GM12892 (cell line): ENCODE measurements at regions not wholly inside any gene's neighbourhood (a gene's known extent, or its start where the extent isn't known, plus 50 kb on each side); places are given as distances from the start of the nearest gene placed in this dataset.
"Not testable (repeated sequence)": the region's sequence is repeated elsewhere in the genome, so short reads cannot be mapped to it uniquely, and the experiment has no call there.

ENCODE experiments used
- DNase-seq: peaks from one replicate; pipeline ENCODE4 v3.0.0; 2011; ENCODE audit not compliant: insufficient read length
- FAIRE-seq: peaks from 2 replicates; lab custom pipeline; 2011; peaks lifted over from hg19 to GRCh38; lab: Jason Lieb, UNC
- POLR2A ChIP-seq: IDR thresholded peaks from 2 replicates; pipeline ENCODE4 v1.6.1; 2011; ENCODE audit warnings: low read depth, low read length, control low read depth
- POLR2AphosphoS5 ChIP-seq: IDR thresholded peaks from 2 replicates; pipeline ENCODE4 v1.6.1; 2011; ENCODE audit warnings: low read depth, low read length, control low read depth
- TAF1 ChIP-seq: IDR thresholded peaks from 2 replicates; pipeline ENCODE4 v1.6.1; 2011; ENCODE audit warnings: low read depth, mild to moderate bottlenecking, control low read depth, low read length, borderline replicate concordance

DNA sequence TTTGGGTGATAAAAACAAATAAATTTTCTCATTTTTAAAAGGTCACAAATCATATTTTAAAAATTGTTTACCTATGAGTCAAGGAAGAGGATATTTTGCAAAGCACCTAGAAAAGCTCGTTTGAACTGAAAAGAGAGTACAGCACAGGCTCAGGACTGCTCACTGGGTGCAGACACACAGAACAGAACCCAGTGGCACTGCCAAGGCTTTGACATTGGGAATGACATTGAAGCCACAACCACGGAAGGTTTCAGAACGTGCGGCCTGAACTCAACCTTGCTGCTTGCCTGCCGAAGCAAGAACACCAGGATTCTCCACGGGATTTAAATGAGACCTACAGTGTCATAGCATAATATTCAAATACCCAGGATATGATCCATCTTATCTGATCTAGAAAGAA lies 597.1 kb upstream of the B3GAT1 start:
- no peak for TF ChIP-seq POLR2AphosphoS5
- no peak for TF ChIP-seq TAF1
- no peak for TF ChIP-seq POLR2A
- DNase-seq: no peak
- no peak for FAIRE-seq

DNA sequence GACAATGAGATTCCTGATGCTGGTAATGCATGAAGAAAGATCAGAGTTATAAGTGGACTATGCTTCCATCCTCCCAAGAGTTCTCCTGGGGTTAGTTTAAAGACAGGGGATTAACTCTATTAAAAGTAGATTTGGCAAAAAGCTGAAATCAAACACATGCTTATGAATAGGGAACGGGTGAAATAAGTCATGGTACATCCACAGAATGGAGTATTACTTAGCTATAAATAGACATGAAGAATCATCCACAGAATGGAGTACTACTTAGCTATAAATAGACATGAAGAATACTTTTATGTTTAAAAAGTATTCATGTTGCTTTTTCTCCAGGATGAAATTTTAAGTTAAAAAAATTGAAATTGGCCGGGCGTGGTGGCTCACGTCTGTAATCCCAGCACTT lies 596.4 kb upstream of the B3GAT1 start:
- FAIRE-seq: no peak
- DNase-seq: no peak
- no peak for TF ChIP-seq POLR2A
- no peak for TF ChIP-seq TAF1
- TF ChIP-seq POLR2AphosphoS5: no peak

DNA sequence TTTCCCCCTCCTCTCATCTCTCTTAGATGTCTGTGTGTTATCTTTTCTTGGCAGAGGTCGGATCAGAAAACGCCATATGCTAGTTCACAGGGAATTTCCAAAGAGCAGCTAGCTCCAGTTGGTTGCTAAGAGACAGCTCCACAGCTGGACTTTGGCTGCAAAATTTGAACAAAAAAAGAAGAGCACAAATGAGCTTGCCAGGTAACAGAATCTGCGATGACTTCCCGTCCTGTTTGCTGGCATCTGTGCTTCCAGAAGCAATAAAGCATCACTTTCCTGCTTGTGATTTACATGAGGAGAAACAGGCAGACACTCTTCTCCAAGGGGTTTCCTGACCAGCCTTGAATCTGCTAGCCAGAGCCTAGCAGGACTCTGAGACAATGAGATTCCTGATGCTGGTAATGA lies 596.0 kb upstream of the B3GAT1 start:
- TF ChIP-seq TAF1 (no peak), POLR2A (no peak), POLR2AphosphoS5 (no peak)
- DNase-seq: no peak
- no peak for FAIRE-seq

DNA sequence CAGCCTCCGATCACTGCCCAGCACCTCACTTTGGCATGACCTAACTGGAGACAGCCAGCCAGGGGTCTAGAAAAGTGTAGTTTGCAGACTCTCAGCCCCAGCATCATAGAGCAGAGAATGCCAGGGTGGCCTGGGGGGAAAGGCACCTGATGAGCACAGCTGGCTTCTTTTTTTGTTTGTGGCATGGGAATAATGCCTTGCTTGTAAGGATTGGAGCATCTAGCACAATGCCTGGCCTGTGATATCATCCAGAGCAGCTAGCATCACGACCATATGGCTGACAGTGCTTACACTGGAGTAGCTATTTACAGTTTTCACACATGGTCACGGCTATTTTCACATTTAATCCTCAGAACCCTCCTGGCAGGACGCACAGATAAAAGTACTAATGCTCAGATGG lies 594.8 kb upstream of the B3GAT1 start:
- TF ChIP-seq POLR2A (no peak), TAF1 (no peak), POLR2AphosphoS5 (no peak)
- DNase-seq (no peak), FAIRE-seq (no peak)

DNA sequence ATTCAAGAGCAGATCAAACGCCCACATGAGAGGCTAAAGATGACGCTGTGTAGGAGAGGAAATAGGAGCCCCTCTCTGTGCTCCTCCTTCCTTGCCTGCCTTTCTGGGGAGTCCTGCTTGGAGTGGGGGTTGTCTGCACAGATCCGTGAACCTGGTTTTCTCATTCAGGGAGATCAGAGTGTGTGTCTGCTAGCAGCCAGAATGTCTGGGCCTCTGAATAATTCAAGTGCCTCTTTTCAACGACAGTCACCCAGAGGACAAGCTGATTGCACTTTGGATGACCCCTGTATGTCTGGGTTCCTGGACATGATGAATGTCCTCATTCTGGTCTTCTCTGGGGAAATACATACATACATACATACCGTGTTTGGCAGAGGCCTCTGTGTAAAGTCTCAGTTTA lies 592.5 kb upstream of the B3GAT1 start:
- FAIRE-seq (no peak), DNase-seq (no peak)

DNA sequence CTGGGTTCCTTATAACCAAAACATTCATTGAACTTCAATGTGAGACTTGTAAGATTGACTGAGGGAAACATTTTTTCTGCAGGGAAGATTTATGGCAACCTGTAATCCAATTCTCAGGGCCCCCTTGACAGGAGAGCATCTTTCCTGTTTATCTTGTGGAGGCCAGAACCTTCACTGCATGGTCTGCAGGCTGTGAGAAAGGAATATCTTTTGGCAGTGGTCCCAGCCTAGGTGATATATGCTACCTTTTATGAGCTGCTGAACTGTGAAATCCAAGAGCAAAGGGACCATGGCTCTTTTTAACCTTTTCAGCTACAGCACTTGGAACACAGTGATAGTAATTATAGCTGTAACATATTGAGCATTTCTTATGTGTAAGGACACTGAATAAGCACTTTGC lies 590.2 kb upstream of the B3GAT1 start:
- DNase-seq (no peak), FAIRE-seq (no peak)
- TF ChIP-seq POLR2A (no peak), POLR2AphosphoS5 (no peak), TAF1 (no peak)

More for the DNA sequence above, 592.5 kb upstream of the B3GAT1 start:
- TF ChIP-seq TAF1 (no peak), POLR2AphosphoS5 (no peak), POLR2A (no peak)

DNA sequence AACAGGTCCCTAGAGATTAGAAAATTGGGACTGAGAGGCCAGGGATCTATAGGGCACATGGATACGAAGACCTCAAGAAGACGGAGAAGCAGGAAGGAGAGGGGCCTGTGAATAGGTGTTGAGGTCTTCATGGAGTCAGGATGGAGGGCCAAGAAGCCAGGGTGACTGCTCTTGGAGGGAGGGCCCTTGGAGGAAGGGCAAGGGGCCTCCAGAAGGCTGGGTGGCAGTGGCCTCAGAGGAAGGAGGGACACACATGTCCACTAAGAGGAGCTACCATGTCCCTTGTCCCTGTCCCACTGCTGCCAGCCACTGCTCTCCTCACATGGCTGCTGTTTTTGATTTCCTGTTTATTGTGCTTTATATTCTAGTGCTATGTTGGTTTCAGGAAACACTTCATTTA lies 589.5 kb upstream of the B3GAT1 start:
- FAIRE-seq: no peak

DNA sequence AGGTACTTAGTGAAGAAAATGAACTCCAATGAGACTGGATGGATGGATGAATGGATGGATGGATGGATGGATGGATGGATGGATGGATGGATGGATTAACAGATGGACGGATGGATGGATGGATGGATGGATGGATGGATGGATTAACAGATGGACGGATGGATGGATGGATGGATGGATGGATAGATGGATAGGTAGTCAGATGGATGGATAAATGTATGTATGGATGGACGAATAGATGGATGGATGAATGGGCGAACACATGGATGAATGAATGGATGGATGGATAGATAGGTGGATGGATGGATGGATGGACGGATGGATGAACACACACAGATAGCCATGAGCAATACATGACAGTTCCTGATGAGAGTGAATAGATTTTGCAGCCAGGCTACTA lies 589.0 kb upstream of the B3GAT1 start:
- not testable (repeated sequence) for FAIRE-seq, DNase-seq

More for the DNA sequence above, 589.5 kb upstream of the B3GAT1 start:
- no peak for DNase-seq
- TF ChIP-seq POLR2AphosphoS5 (no peak), TAF1 (no peak), POLR2A (no peak)

DNA sequence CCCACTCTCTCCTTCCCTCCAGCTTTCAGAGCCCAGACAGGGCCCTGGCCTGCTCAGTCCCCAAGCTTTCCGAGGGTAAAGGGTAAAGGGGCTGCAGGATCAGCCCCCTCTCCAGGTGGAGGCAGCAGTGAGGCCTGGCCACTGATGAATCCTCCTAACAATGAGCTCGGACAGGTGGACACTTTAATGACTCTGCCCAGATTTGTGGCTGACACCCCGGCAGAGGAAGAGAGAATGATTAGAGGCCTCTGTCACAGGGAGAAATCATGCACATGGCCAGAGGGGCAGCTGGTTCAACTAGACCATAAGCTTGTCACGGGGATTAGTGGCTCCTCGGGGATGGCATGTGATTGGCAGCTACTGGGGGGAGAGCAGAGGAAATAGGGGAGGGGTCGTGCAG lies 587.5 kb upstream of the B3GAT1 start:
- DNase-seq (no peak), FAIRE-seq (no peak)
- no peak for TF ChIP-seq POLR2A
- TF ChIP-seq TAF1: no peak
- no peak for TF ChIP-seq POLR2AphosphoS5

DNA sequence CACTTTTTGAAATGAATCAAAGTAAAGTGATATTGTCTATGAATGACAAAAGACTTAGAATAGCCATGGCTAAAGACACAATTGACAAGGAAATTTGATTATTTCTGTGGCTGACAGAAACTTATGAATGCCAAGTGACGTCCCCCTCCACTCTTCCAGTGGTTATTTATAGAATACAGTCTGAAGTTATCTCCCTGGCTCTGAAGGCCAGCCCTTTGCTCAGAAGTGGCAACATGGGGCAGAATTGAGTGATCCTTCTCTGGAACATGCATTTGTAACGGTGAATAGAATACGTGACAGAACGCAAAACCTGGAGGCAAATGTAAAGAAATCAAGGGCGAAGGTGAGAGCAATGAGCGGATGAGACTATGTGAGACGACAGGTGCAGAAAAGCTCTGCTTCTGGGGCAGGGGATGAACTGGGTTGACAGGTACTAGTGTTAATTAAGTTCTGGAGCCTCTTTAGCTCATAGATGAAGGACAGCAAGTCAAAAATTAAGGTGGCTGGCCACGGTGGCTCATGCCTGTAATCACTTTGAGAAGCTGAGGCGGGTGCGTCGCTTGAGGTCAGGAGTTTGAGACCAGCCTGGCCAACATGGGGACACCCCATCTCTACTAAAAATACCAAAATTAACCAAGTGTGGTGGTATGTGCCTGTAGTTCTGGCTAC lies 585.7 kb upstream of the B3GAT1 start:
- DNase-seq (no peak), FAIRE-seq (no peak)
- no peak for TF ChIP-seq POLR2A
- no peak for TF ChIP-seq TAF1
- no peak for TF ChIP-seq POLR2AphosphoS5

DNA sequence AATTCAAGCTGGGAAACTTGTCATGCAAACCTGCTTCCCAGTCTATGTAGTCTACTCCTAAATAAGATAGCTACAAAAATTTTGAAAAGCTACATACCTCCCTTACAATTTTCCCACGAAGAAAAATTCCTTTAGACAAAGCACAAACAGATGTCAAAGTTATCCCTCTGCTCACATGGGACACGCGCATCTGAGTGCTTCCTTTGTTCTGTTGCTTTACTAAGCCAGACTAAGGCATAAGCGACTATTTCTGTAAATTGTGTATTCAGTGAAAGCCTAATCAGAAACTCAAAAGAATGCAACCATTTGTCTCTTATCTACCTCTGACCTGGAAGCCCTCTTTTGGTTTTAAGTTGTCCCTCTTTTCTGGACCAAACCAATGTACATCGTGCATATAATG lies 583.7 kb upstream of the B3GAT1 start:
- no peak for FAIRE-seq
- no peak for DNase-seq
- TF ChIP-seq POLR2A (no peak), POLR2AphosphoS5 (no peak), TAF1 (no peak)

DNA sequence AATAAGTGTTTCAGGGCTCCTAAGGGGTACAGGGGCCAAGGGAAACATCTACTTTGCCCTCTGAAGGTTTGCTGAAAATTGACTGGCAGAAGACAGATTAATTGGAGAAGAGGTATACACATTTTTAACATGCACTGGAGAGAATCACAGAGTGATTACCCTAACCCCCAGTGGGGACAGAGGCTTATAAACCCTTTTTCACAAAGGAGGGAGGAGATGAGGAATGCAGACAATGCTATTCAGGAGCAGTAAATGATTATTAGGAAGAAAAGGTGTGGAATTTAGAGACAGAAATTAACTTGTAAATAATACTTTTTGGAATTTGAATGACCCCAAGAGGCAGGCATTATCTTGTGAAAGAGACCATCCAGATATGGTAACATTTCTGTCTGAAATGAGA lies 582.4 kb upstream of the B3GAT1 start:
- TF ChIP-seq TAF1: no peak
- FAIRE-seq: no peak
- DNase-seq: no peak

DNA sequence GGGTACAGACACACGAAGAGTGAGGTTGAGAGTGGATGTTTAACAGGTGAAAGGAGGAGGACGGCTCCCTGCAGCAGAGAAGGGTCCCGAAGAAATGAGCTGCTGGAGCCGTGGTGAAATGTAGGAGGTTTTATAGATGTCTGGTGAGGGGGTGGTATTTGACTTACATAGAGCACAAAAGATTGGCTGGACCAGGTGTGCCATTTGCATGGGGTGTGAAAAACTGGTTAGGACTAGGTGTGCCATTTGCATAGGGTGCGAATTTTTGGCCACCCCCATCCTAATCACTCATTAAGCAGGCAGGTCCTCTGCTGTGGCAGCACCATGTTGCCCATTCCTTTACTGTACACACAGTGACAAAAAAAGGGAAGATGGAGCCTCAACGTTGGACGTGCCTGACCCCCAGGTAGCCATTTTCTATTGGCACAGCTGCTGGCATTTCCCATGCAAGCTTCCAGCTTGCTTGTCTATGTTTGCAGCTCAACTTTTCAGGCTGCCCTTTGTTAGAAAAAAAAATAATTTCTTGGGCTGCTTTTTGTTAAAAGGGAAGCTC lies 581.7 kb upstream of the B3GAT1 start:
- TF ChIP-seq POLR2AphosphoS5 (no peak), POLR2A (no peak), TAF1 (no peak)
- no peak for FAIRE-seq

More for the DNA sequence above, 581.7 kb upstream of the B3GAT1 start:
- DNase-seq: no peak
